Fibroblast of lung (primary cell): ENCODE measurements at regions not wholly inside any gene's neighbourhood (a gene's known extent, or its start where the extent isn't known, plus 50 kb on each side); places are given as distances from the start of the nearest gene placed in this dataset.

Experiments used
- CTCF ChIP-seq, 2 donors: IDR thresholded peaks in 1 of 2; conservative IDR thresholded peaks in 1 of 2; 1 replicate in 1 of 2; 2 replicates in 1 of 2; pipeline ENCODE4 v1.5.1; 2011 to 2012; ENCODE audit warnings: low read length in 2 of 2, control low read depth in 1 of 2, inconsistent platforms in 1 of 2, low read depth in 1 of 2, mild to moderate bottlenecking in 1 of 2
- EZH2 ChIP-seq: IDR thresholded peaks from 2 replicates; pipeline ENCODE4 v1.5.1; 2012; ENCODE audit warnings: low read length, control low read depth, mild to moderate bottlenecking; ENCODE audit errors: missing control alignments

GRCh38 chr4:30600246-30601017, 119.7 kb upstream of the PCDH7 start:
- no peak for TF ChIP-seq CTCF (conservative IDR thresholded peaks at IDR 0.05 in 1 of 2, IDR thresholded peaks at IDR 0.05 in 1 of 2; ENCODE audit: low read depth in 1 of 2, low read length in 2 of 2)
- TF ChIP-seq EZH2: no peak
